ENCODE measurements at regions not wholly inside any gene's neighbourhood (a gene's known extent, or its start where the extent isn't known, plus 50 kb on each side); places are given as distances from the start of the nearest gene placed in this dataset.
A peak's percentile ranks its signal among the peaks of the same experiment; 100 is the strongest.

GRCh38 chr19:32287086-32287485, 58.3 kb upstream of the ZNF507 start:
- DNase-seq (ENCODE audit: low read depth, low spot score), result no peak

DNA sequence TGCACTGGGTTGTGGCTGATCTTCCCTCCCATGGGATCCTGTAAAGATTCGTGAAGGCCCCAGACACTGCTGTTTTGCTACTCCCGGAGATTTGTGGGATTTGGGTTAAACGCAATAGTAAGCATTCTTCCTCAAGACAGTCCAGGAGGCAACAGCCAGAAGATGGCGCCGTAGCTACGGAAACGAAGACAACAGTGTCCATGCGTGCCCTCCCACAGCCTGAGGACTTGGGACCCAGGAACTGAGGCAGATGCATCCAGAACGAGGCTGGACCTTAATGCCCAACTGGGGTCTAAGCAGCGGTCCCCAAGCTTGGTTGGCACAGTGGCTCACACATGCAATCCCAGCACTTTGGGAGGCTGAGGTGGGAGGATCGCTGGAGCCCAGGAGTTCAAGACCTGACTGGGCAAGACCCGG, 57.6 kb upstream of the ZNF507 start:
- peak; percentile 41 for DNase-seq (ENCODE audit: low read depth, low spot score)

DNA sequence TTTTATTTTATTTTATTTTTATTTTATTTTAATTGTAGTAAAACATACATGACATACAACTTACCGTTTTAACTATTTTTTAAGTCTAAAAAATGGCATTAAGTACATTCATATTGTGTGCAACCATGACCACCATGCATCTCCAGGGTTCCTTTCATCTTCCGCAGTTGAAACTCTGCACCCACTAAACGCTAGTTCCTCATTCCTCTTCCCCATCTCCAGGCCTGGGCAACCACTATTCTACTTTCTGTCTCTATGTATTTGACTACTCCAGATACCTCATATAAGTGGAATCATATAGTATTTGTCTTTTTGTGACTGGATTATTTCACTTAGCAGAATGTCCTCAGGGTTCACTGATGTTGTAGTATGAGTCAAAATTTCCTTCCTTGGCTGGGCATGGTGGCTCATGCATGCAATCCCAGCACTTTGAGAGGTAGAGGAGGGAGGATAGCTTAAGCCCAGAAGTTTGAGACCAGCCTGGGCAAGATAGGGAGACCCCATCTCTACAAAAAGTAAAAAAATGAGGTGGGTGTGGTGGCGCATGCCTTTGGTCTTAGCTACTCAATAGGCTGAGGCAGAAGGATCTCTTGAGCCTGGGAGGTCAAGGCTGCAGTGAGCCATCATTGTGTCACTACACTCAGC, 55.7 kb upstream of the ZNF507 start:
- DNase-seq (ENCODE audit: low read depth, low spot score), result no peak

DNA sequence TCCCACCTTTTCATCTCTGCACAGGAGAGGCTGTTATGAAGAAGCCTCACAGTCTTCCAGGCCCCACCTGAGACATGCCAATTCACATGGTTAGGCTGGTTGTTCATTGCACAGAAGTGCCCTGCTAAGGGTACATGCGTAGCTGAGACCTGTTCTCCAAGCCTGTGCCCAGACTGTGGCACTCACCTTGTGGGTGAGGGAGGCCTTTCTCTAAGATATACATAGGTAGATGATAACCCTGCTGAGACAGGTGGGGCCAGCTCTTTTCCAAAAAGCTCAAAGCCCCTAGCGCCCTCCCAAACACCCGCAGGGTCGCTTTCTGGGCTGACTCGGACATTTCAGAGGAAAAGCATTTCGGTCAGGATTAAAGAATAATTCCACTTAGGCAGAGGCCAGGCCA, 53.5 kb upstream of the ZNF507 start:
- no peak for DNase-seq (ENCODE audit: low read depth, low spot score)

- no peak for DNase-seq (ENCODE audit: low read depth, low spot score)
Observed at GRCh38 chr19:32294871-32295438, 50.5 kb upstream of the ZNF507 start.

All from astrocyte of the hippocampus (primary cell).